EH (cell line): ENCODE measurements at regions not wholly inside any gene's neighbourhood (a gene's known extent, or its start where the extent isn't known, plus 50 kb on each side); places are given as distances from the start of the nearest gene placed in this dataset.

Experiments
- DNase-seq: peaks from one replicate; pipeline ENCODE4 v3.0.0-alpha.2; 2015; ENCODE audit warnings: low read depth

GRCh38 chr4:145346081-145346480 is 135.6 kb upstream of the SMAD1 start:
- no peak for DNase-seq

DNA sequence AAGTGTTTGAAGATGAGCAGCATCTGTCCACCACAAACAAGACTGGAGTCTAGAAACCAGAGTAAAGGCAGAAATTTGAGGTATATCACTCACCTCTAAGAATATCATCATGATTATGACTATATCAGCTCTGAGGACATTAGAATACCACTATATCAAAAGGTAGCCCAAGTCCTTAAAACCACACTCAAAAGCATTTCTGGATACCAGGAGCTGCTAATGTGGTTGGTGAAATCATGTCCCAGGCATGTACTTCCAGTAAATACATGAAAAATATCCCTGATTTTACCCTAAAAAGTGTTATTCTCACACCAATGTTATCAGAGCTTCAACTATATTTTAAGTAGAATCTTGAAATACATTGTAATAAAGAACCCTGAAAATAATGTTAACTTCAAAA is 136.3 kb upstream of the SMAD1 start:
- DNase-seq: peak; percentile 4

DNA sequence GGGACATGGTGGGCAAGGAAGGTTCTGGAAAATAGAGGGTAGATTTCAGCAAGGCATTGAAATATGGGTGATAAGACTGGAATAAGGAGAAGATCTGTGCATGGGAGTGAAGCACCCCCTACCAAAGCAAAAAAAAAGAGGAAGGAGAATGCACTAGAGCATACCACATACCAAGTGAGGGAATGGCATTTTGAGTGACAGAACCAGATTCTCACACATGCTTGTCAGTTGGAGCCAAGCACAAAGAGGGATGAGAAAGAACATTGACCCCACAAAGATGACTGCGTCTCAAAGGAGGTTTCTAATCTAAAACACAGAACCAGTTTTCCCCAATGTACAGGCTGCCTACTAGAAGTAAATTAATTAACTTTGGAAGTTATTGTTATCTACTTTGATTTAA is 140.3 kb upstream of the SMAD1 start:
- DNase-seq: no peak

- no peak for DNase-seq
These were observed 141.5 kb upstream of the SMAD1 start for GRCh38 chr4:145340071-145340675.

- no peak for DNase-seq
These were observed 142.5 kb upstream of the SMAD1 start for GRCh38 chr4:145339075-145339725.

- DNase-seq: no peak
These were observed 143.1 kb upstream of the SMAD1 start for GRCh38 chr4:145338568-145338967.

GRCh38 chr4:145337391-145337790 is 144.3 kb upstream of the SMAD1 start:
- DNase-seq: no peak

- no peak for DNase-seq
These were observed 147.9 kb upstream of the SMAD1 start for GRCh38 chr4:145333786-145334185.

DNA sequence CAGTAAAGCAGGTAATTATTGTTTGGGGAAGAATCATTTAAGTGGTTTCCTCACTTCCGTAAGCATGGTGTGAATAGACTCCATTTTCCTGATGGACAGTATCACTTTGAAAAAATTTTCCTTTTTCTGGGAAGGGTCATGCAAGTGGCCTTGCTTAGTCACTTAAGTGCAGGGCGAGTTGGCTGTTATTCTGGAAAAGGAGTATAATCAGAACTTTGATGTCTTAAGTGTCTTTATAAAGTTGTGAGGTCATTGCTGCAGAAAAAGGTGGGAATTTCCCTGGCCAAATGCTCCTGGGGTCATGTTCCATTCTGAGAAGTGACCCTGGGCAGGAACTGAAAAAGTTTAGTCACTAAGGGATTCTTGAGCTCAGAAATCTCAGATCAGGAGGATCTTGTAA is 146.1 kb upstream of the OTUD4 start:
- no peak for DNase-seq

DNA sequence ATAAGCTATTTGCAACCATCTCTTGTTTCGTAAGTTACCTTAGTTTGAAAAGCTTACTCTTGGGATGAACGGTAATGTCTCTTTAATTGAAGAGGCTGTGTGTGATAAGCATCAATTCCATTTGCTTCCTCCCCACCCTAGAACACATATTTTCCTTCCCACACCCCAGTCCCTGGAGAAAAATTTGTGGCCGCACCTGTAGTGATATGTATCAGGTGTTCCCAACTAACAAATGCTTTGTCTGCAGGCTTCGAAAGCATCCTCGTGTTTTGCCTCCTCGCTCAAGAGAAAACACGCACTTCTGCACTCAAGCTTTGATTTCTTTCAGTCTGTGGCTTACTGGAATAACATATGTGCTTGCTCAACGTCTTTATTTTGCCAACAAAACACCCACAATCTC is 143.8 kb upstream of the OTUD4 start:
- DNase-seq: no peak

GRCh38 chr4:145320294-145320693 is 139.9 kb upstream of the OTUD4 start:
- peak; percentile 25 for DNase-seq

DNA sequence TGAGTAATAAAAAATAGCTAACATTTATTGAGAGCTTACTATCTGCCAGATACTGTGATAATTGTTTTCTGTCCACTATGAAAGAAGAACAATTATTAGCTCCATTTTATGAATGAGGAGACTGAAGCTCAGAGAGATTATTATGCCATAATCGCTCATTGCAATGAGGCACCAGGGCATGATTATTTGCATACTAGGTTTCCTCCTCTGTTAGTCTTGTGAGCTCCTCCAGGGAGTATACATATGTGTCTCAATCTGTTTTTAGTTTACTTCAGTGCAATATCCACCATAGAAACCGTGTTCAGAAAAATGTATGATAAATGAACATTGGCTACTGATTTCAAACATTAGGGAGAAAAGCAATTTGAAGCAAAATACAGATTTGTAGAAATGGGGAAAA is 139.4 kb upstream of the OTUD4 start:
- no peak for DNase-seq

- no peak for DNase-seq
These were observed 136.6 kb upstream of the OTUD4 start for GRCh38 chr4:145316897-145317574.

DNA sequence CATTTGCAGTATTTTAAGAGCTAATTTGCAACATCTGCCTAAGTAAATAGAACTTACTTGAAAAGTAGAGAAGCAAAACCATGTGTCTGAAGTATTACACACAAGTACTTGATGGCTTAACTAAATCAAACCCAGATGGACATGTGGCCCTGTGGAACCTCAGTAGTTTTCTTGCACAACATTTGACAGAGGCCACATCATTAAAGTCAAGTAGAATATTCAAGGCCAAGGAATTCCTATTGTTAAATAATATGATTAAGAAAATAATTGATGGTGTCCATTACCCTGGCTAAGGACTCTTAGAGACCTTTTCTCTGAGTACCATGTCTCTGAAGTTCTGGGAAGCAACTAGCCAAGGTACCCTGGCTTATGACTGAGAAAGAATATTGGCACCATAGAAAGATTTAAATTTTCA is 135.4 kb upstream of the OTUD4 start:
- peak; percentile 64 for DNase-seq

DNA sequence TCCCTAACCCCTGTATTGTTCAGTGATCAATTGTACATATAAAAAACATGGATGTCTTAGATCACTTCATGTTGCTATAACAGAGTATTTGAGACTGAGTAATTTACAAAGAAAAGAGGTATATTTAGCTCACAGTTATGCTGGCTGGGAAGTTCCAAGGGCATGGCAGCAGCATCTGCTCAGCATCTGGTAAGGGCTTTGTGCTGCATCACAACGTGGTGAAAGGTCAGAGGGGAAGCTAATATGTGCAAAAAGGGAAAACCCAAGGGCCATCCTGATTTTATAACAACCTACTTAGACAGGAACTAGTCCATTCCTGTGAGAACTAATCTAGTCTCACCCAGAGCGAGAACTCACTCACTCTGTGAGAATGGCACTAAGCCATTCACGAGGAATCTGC is 128.2 kb upstream of the OTUD4 start:
- DNase-seq: peak; percentile 8

GRCh38 chr4:145307763-145308430 is 127.5 kb upstream of the OTUD4 start:
- no peak for DNase-seq

DNA sequence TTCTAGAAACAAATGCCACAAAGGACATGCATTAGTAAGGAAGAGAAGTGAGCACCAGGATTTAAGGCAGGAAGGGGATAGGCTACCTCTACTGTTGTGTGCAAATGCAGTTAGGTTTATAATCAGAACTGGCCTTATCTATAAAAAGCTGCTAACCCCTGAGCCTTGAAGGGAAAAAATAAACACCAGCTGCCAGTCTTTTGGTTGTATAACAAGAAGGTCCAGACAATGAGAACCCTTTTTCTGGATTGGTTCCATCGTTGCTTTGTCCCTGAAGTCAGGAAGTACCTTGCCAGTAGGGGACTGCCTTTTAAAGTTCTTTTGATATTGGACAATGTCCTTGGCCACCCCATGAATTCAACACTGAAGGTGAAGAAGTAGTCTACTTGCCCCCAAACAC is 126.7 kb upstream of the OTUD4 start:
- no peak for DNase-seq

- peak; percentile 41 for DNase-seq
These were observed 122.3 kb upstream of the OTUD4 start for GRCh38 chr4:145302725-145303124.

DNA sequence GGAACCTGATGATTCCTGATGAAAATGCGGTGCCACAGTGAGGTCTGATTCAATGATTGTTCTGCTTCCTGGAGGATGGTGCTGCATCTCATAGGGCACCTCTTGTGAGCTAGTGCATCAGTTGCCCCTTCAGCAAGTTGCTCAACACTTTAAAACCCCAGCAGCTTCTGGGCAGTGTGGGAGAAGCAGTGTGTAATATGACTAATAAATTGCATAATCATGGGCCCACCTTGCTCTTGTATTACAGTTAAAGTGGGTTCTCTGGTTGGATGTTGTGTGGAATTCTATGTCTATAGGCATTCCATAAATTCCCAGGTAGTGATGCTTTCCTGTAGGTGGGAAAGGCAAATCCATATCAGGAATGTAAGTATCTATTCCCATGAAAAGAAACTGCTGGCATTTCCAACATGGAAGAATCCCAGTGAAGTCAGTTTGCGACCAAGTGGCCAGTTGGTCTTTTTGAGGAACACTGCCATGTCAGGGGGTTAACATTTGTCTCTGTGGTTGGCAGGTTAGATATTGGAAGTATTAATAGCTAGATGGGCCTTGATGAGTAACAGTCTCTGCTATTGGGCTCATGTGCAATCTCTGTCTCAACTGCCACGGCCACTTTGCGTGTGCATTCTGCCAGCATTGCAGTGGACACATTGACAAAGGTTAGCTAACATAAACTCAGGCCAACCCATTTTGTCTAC is 121.1 kb upstream of the OTUD4 start:
- peak; percentile 7 for DNase-seq

GRCh38 chr4:145299380-145300076 is 119.1 kb upstream of the OTUD4 start:
- DNase-seq: peak; percentile 91

DNA sequence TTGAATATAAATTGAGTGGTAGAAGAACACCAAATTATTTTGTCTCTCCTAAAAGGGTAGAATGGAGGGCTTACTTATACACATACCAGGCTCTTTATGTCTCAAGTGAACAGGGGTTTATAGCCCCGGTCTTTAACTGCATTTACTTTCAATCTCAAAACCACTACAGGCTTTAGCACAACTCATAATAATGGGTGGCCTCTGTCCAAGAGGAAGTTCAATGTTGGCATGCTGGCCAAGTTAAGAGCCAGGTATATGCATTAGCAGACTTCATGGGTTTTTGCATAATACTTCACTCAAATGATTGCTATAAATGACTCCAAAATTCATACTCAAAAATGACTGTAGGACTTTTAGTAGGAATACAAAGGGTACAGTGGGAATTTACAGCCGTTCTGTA is 118.5 kb upstream of the OTUD4 start:
- DNase-seq: no peak

DNA sequence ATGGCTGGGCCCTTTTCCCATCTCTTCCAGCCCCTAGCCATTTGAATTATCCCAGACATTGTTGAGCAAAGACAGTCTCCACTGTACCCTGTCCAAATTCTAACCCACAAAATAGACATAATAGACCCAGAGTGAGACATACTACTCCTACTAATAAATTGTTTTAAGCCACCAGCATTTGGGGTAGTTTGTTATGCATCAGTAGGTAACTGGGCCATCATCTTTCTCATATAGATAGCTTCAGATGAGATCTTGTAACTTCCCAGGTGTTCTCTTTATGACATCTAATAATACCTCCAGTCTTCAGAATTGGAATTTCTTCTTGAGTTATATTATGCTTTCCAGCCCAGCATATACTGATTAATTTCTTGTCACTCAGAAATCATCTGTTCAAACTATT is 117.2 kb upstream of the OTUD4 start:
- DNase-seq: no peak
